ENCODE measurements at regions not wholly inside any gene's neighbourhood (a gene's known extent, or its start where the extent isn't known, plus 50 kb on each side); places are given as distances from the start of the nearest gene placed in this dataset.

DNA sequence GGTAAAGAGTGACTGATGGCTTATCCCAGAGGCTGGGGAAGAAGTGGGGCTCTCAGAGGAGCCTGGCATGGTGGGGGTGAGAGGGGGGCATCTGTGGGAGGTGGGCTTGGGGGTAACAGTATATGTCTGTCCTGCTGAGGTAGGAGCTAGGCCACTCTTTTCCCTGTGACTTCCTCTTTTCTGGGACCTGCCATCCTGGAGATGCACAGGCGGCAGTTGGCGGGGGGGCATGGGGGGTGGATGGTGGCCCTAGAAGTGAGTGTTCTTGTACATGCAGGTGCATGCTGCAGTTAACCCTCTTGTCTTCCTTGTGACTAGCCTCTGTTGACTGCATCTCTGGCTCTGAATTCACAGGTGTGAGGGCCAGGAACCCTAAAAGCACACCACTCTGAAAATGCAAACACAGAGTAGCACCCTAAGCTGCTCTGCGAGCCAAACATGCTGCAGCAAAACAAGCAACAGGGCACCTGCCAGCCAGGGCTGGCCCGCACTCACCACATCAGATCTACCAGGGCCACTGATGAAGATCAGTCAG lies 123.8 kb upstream of the SHB start:
- WGBS (ENCODE audit: low lambda C conversion rate), result 70% methylated on average over 2 of the region's 4 CpGs
- H3K4me1 ChIP-seq (ENCODE audit: insufficient read depth, low read length), result peaks cover 20% of the 10 kb centered on the region
- no peak for TF ChIP-seq SIX1 (CRISPR knock-in tag; IDR thresholded peaks at IDR 0.05; ENCODE audit: borderline replicate concordance)
- no peak for TF ChIP-seq ZNF546 (CRISPR knock-in tag; conservative IDR thresholded peaks at IDR 0.05)
- no peak for TF ChIP-seq ZNF33B (CRISPR knock-in tag; IDR thresholded peaks at IDR 0.05)
- TF ChIP-seq ZNF7 (CRISPR knock-in tag; IDR thresholded peaks at IDR 0.05), result no peak
- no peak for TF ChIP-seq YEATS2 (CRISPR knock-in tag; IDR thresholded peaks at IDR 0.05; ENCODE audit: borderline replicate concordance)
- no peaks in the 10 kb centered on the region for H3K36me3 ChIP-seq (replicated peaks in 1 of 2; ENCODE audit: control insufficient read depth in 1 of 2, insufficient read depth in 2 of 2, low read length in 2 of 2)
- in situ Hi-C loops (cut with HindIII; ENCODE audit: extremely low pct_ligation_motif_present, low pct_unique_long_range_greater_than_20kb) (no loop called here), intact Hi-C loops (cut with micrococcal nuclease; ENCODE audit: unreplicated experiment) (no loop called here)
- ATAC-seq (no peak), DNase-seq (ENCODE audit: low spot score) (no peak), FAIRE-seq (no peak)
- H2AFZ ChIP-seq (ENCODE audit: low read length), result no peak overlapping the region
- no peaks in the 10 kb centered on the region for H3K79me2 ChIP-seq (ENCODE audit: insufficient read depth, low read length)
- no peaks in the 10 kb centered on the region for H4K20me1 ChIP-seq (ENCODE audit: insufficient read depth, low read length)
- no peak overlapping the region for H3K4me3 ChIP-seq (replicated peaks in 1 of 3; ENCODE audit: insufficient read depth in 1 of 3, low read depth in 2 of 3, low read length in 3 of 3)
- H3K9me3 ChIP-seq (ENCODE audit: low read length), result no peaks in the 10 kb centered on the region
- no peak overlapping the region for H3K27ac ChIP-seq (ENCODE audit: extremely low read length, insufficient read depth, low read length)
- H3K4me2 ChIP-seq (ENCODE audit: low read depth, low read length), result no peak overlapping the region
- CTCF ChIA-PET (ENCODE audit: low intra/inter-chr PET ratio, low total read pairs), result no interaction called here
- no peak overlapping the region for H3K9ac ChIP-seq (ENCODE audit: insufficient read depth, low read depth, low read length)
- H3K27me3 ChIP-seq (ENCODE audit: control insufficient read depth in 1 of 2, insufficient read depth in 2 of 2, low read length in 2 of 2), result peaks cover 0 to 5% of the 10 kb centered on the region in 2 experiments; a peak in 2 of 5 replicates
- POLR2A ChIA-PET, result no interaction called here
- no TSS peak for BruUV-seq (replicated peaks)

DNA sequence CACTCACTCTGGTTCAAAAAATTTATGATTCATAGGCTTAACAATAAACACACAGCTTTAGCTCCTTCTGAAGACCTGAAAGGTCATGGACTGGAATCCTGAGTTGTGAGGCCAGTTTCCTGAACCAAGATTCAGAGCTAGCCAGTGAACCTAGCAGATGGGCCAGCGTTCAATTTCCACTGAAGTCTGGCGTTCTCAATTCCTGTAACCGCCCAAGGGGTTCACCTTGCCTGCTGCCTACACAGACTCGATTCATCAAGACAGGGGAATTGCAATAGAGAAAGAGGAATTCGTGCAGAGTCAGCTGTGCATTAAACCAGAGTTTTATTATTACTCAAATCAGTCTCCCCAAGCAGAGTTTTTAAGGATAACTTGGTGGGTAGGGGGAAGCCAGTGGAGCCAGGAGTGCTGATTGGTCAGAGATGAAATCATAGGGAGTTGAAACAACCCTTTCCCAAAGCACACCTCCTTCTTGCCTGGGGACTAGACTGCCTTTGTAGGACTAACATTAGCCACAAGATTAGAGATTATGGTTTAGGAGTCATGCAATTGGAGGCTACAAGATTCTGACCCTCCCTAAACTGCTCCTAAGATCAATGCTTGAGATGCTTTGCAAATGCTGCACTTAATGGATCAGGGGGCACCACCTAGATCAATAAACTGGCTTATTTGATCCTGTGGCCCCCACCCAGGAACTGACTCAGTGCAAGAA lies 117.5 kb upstream of the SHB start:
- Histone ChIP-seq H3K36me3 (replicated peaks in 1 of 2; ENCODE audit: control insufficient read depth in 1 of 2, insufficient read depth in 2 of 2, low read length in 2 of 2) (no peaks in the 10 kb centered on the region), H3K4me2 (ENCODE audit: low read depth, low read length) (no peak overlapping the region), H3K27me3 (ENCODE audit: control insufficient read depth in 1 of 2, insufficient read depth in 2 of 2, low read length in 2 of 2) (peaks cover 0 to 5% of the 10 kb centered on the region in 2 experiments; a peak in 1 of 5 replicates), H2AFZ (ENCODE audit: low read length) (no peak overlapping the region), H3K4me3 (replicated peaks in 1 of 3; ENCODE audit: insufficient read depth in 1 of 3, low read depth in 2 of 3, low read length in 3 of 3) (no peak overlapping the region), H3K9me3 (ENCODE audit: low read length) (no peaks in the 10 kb centered on the region), H3K4me1 (ENCODE audit: insufficient read depth, low read length) (no peaks in the 10 kb centered on the region), H3K79me2 (ENCODE audit: insufficient read depth, low read length) (no peaks in the 10 kb centered on the region), H3K27ac (ENCODE audit: extremely low read length, insufficient read depth, low read length) (no peak overlapping the region), H3K9ac (ENCODE audit: insufficient read depth, low read depth, low read length) (no peak overlapping the region), H4K20me1 (ENCODE audit: insufficient read depth, low read length) (no peaks in the 10 kb centered on the region)
- no peak for DNase-seq (ENCODE audit: low spot score)
- ATAC-seq, result no peak
- in situ Hi-C loops (cut with HindIII; ENCODE audit: extremely low pct_ligation_motif_present, low pct_unique_long_range_greater_than_20kb), result no loop called here
- intact Hi-C loops (cut with micrococcal nuclease; ENCODE audit: unreplicated experiment), result no loop called here
- ChIA-PET CTCF (ENCODE audit: low intra/inter-chr PET ratio, low total read pairs) (no interaction called here), POLR2A (no interaction called here)
- no peak for FAIRE-seq
- no peak for TF ChIP-seq PHF5A (CRISPR knock-in tag; IDR thresholded peaks at IDR 0.05; ENCODE audit: low read depth, unreplicated experiment)
- WGBS (ENCODE audit: low lambda C conversion rate), result 32% methylated on average over 5 of the region's 5 CpGs
- no TSS peak for BruUV-seq (replicated peaks)
